KMS-11 (cell line): ENCODE measurements at regions not wholly inside any gene's neighbourhood (a gene's known extent, or its start where the extent isn't known, plus 50 kb on each side); places are given as distances from the start of the nearest gene placed in this dataset.

ENCODE experiments used
- H2AFZ ChIP-seq: fragments of 200-600 bp; sonication (generic); 2 replicates; pipeline ENCODE4 v1.6.1; 2016; ENCODE audit warnings: antibody characterized with exemption, mixed run types, low read depth
- H3K27ac ChIP-seq: fragments of 200-600 bp; sonication (generic); 2 replicates; pipeline ENCODE4 v1.6.1; 2016; ENCODE audit warnings: mild to moderate bottlenecking, mixed run types
- H3K27me3 ChIP-seq: fragments of 200-600 bp; sonication (generic); 2 replicates; pipeline ENCODE4 v1.6.1; 2017; ENCODE audit warnings: mild to moderate bottlenecking, low read depth, mixed run types, moderate library complexity; ENCODE audit not compliant: insufficient read depth
- H3K36me3 ChIP-seq: fragments of 200-600 bp; sonication (generic); 2 replicates; pipeline ENCODE4 v1.6.1; 2017; ENCODE audit warnings: mild to moderate bottlenecking, mixed run types; ENCODE audit not compliant: insufficient read depth
- H3K4me1 ChIP-seq: fragments of 200-600 bp; sonication (generic); 2 replicates; pipeline ENCODE4 v1.6.1; 2016; ENCODE audit warnings: mild to moderate bottlenecking, low read depth, mixed run types; ENCODE audit not compliant: poor library complexity, severe bottlenecking
- H3K4me2 ChIP-seq: fragments of 200-600 bp; sonication (generic); 2 replicates; pipeline ENCODE4 v1.7.0; 2016; ENCODE audit warnings: mild to moderate bottlenecking, mixed run types
- H3K4me3 ChIP-seq: fragments of 200-600 bp; sonication (generic); IDR thresholded peaks from 2 replicates; pipeline ENCODE4 v1.6.1; 2017; ENCODE audit warnings: low read depth, low read length, mixed read lengths; ENCODE audit not compliant: insufficient read depth
- H3K79me2 ChIP-seq: fragments of 200-600 bp; sonication (generic); 2 replicates; pipeline ENCODE4 v1.6.1; 2016; ENCODE audit warnings: low read depth, mixed run types; ENCODE audit not compliant: insufficient read depth
- H3K9ac ChIP-seq: fragments of 200-600 bp; sonication (generic); 2 replicates; pipeline ENCODE4 v1.6.1; 2016; ENCODE audit warnings: mild to moderate bottlenecking, mixed run types
- H4K20me1 ChIP-seq: fragments of 200-600 bp; sonication (generic); 2 replicates; pipeline ENCODE4 v1.6.1; 2016; ENCODE audit warnings: mild to moderate bottlenecking, mixed run types; ENCODE audit not compliant: insufficient read depth
- CTCF ChIP-seq: fragments of 200-600 bp; sonication (generic); conservative IDR thresholded peaks from 2 replicates; pipeline ENCODE4 v1.6.1; 2017; ENCODE audit warnings: low read depth, mild to moderate bottlenecking, antibody characterized with exemption, low read length, moderate library complexity, mixed read lengths

- Histone ChIP-seq H3K4me3 (no peak overlapping the region), H3K4me1 (no peaks in the 10 kb centered on the region), H3K9ac (no peak overlapping the region), H3K79me2 (no peaks in the 10 kb centered on the region), H3K4me2 (no peak overlapping the region), H3K27me3 (no peaks in the 10 kb centered on the region), H4K20me1 (no peaks in the 10 kb centered on the region), H3K27ac (no peak overlapping the region), H2AFZ (no peak overlapping the region), H3K36me3 (no peaks in the 10 kb centered on the region)
- no peak for TF ChIP-seq CTCF
Observed at GRCh38 chr18:73733806-73734314, 413.8 kb downstream of the FBXO15 start.

DNA sequence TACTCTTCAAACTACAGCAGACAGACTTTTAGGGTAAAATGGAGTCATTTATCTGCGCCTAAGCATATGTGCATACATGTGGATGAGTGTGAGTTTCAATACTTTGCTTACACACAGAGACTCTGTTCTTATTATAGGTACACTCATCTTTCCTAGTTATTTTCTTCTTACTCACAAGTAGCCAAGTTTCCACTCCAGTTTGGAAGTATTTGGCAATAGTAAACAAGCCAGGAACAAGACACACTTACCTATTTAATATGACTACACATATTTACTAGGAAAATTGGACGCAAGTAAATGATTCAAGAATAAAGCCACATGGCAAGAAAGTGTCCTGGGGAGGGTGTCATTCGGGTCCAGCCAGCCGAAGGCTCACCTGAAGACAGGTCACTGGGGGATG is 414.3 kb downstream of the FBXO15 start:
- no peaks in the 10 kb centered on the region for H3K27me3 ChIP-seq
- no peaks in the 10 kb centered on the region for H4K20me1 ChIP-seq
- no peak overlapping the region for H3K27ac ChIP-seq
- no peak overlapping the region for H3K9ac ChIP-seq
- no peak for TF ChIP-seq CTCF
- no peaks in the 10 kb centered on the region for H3K79me2 ChIP-seq
- no peak overlapping the region for H3K4me3 ChIP-seq
- H3K36me3 ChIP-seq, result no peaks in the 10 kb centered on the region
- H3K4me1 ChIP-seq, result no peaks in the 10 kb centered on the region
- no peak overlapping the region for H3K4me2 ChIP-seq
- no peak overlapping the region for H2AFZ ChIP-seq

DNA sequence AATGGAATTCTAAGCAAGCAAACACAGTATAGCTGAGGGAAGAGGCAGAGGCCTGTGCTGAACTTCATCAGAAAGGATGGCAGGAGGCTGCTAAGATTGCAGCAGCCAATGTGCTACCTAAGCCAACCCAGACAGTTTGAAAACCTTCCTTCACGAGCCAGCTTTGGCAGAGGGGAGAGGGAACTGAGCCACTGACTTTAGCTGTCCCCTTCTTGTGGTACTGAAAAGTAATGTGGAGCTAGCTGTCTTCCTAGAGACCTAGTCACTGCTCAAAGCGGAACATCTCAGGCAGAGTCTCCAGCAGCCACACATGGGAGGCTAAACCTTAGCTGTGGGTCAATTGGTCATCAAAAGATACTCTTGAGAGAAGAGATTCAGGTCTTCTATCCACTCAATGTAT is 419.0 kb downstream of the FBXO15 start:
- no peaks in the 10 kb centered on the region for H3K36me3 ChIP-seq
- H3K9ac ChIP-seq, result no peak overlapping the region
- no peak overlapping the region for H2AFZ ChIP-seq
- no peak overlapping the region for H3K4me2 ChIP-seq
- TF ChIP-seq CTCF, result no peak
- no peak overlapping the region for H3K27ac ChIP-seq
- no peaks in the 10 kb centered on the region for H3K4me1 ChIP-seq
- no peaks in the 10 kb centered on the region for H3K79me2 ChIP-seq
- H3K27me3 ChIP-seq, result no peaks in the 10 kb centered on the region
- no peaks in the 10 kb centered on the region for H4K20me1 ChIP-seq
- no peak overlapping the region for H3K4me3 ChIP-seq

DNA sequence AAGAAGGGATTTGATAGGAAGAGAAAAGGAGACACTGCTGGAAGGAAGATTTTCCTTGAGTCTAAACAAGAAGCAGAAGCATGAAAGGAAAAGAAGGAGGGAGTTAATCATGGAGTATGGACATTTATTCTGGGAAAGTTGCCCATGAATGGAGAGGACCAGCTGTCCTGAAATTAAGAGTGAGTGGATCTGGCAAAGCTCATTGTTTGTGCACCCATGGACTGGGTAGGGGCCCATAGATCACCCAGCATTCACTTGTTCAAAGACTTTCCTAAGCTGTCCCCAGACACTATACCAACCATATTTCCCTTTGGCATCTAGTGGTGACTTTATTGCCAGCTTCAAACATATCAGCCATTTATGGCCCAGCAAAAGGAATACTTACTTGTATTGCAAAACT is 422.7 kb downstream of the FBXO15 start:
- no peaks in the 10 kb centered on the region for H3K4me1 ChIP-seq
- H3K27me3 ChIP-seq, result no peaks in the 10 kb centered on the region
- no peak for TF ChIP-seq CTCF
- H3K79me2 ChIP-seq, result no peaks in the 10 kb centered on the region
- H3K36me3 ChIP-seq, result no peaks in the 10 kb centered on the region
- H2AFZ ChIP-seq, result no peak overlapping the region
- no peak overlapping the region for H3K4me3 ChIP-seq
- H3K27ac ChIP-seq, result no peak overlapping the region
- H3K4me2 ChIP-seq, result no peak overlapping the region
- no peak overlapping the region for H3K9ac ChIP-seq
- no peaks in the 10 kb centered on the region for H4K20me1 ChIP-seq
